KMS-11 (cell line): ENCODE measurements at regions not wholly inside any gene's neighbourhood (a gene's known extent, or its start where the extent isn't known, plus 50 kb on each side); places are given as distances from the start of the nearest gene placed in this dataset.
A peak's percentile ranks its signal among the peaks of the same experiment; 100 is the strongest.
"Not testable (repeated sequence)": the region's sequence is repeated elsewhere in the genome, so short reads cannot be mapped to it uniquely, and the experiment has no call there.

ENCODE experiments used
- H2AFZ ChIP-seq: fragments of 200-600 bp; sonication (generic); 2 replicates; pipeline ENCODE4 v1.6.1; 2016; ENCODE audit warnings: antibody characterized with exemption, mixed run types, low read depth
- H3K27ac ChIP-seq: fragments of 200-600 bp; sonication (generic); 2 replicates; pipeline ENCODE4 v1.6.1; 2016; ENCODE audit warnings: mild to moderate bottlenecking, mixed run types
- H3K27me3 ChIP-seq: fragments of 200-600 bp; sonication (generic); 2 replicates; pipeline ENCODE4 v1.6.1; 2017; ENCODE audit warnings: mild to moderate bottlenecking, low read depth, mixed run types, moderate library complexity; ENCODE audit not compliant: insufficient read depth
- H3K36me3 ChIP-seq: fragments of 200-600 bp; sonication (generic); 2 replicates; pipeline ENCODE4 v1.6.1; 2017; ENCODE audit warnings: mild to moderate bottlenecking, mixed run types; ENCODE audit not compliant: insufficient read depth
- H3K4me1 ChIP-seq: fragments of 200-600 bp; sonication (generic); 2 replicates; pipeline ENCODE4 v1.6.1; 2016; ENCODE audit warnings: mild to moderate bottlenecking, low read depth, mixed run types; ENCODE audit not compliant: poor library complexity, severe bottlenecking
- H3K4me2 ChIP-seq: fragments of 200-600 bp; sonication (generic); 2 replicates; pipeline ENCODE4 v1.7.0; 2016; ENCODE audit warnings: mild to moderate bottlenecking, mixed run types
- H3K4me3 ChIP-seq: fragments of 200-600 bp; sonication (generic); IDR thresholded peaks from 2 replicates; pipeline ENCODE4 v1.6.1; 2017; ENCODE audit warnings: low read depth, low read length, mixed read lengths; ENCODE audit not compliant: insufficient read depth
- H3K79me2 ChIP-seq: fragments of 200-600 bp; sonication (generic); 2 replicates; pipeline ENCODE4 v1.6.1; 2016; ENCODE audit warnings: low read depth, mixed run types; ENCODE audit not compliant: insufficient read depth
- H3K9ac ChIP-seq: fragments of 200-600 bp; sonication (generic); 2 replicates; pipeline ENCODE4 v1.6.1; 2016; ENCODE audit warnings: mild to moderate bottlenecking, mixed run types
- H4K20me1 ChIP-seq: fragments of 200-600 bp; sonication (generic); 2 replicates; pipeline ENCODE4 v1.6.1; 2016; ENCODE audit warnings: mild to moderate bottlenecking, mixed run types; ENCODE audit not compliant: insufficient read depth
- TF ChIP-seq, protein P1 (sequence below): fragments of 200-600 bp; sonication (generic); conservative IDR thresholded peaks from 2 replicates; pipeline ENCODE4 v1.6.1; 2017; ENCODE audit warnings: low read depth, mild to moderate bottlenecking, antibody characterized with exemption, low read length, moderate library complexity, mixed read lengths

DNA sequence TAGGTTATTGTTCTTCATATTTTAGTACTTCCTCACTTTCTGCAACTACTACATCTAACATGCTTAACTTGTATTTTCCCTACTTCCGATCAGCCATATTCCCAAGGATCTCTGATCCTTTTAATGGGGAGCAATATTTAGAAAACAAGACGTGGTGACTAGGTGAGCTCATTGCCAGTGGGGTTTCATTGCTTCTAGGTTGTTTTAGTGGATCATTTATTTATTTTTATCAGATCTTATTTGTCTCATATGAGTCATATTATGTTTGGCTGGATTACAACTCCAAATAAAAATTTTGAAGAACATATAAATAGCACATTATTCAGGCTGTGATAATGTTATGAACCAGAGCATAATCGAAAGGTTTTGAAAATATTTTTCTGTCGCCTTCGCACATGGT, 480.9 kb upstream of the TMEFF2 start:
- no peak overlapping the region for H3K27ac ChIP-seq
- no peaks in the 10 kb centered on the region for H3K36me3 ChIP-seq
- H4K20me1 ChIP-seq, result no peaks in the 10 kb centered on the region
- no peak overlapping the region for H2AFZ ChIP-seq
- H3K4me2 ChIP-seq, result no peak overlapping the region
- no peaks in the 10 kb centered on the region for H3K4me1 ChIP-seq
- TF ChIP-seq, protein P1, sequence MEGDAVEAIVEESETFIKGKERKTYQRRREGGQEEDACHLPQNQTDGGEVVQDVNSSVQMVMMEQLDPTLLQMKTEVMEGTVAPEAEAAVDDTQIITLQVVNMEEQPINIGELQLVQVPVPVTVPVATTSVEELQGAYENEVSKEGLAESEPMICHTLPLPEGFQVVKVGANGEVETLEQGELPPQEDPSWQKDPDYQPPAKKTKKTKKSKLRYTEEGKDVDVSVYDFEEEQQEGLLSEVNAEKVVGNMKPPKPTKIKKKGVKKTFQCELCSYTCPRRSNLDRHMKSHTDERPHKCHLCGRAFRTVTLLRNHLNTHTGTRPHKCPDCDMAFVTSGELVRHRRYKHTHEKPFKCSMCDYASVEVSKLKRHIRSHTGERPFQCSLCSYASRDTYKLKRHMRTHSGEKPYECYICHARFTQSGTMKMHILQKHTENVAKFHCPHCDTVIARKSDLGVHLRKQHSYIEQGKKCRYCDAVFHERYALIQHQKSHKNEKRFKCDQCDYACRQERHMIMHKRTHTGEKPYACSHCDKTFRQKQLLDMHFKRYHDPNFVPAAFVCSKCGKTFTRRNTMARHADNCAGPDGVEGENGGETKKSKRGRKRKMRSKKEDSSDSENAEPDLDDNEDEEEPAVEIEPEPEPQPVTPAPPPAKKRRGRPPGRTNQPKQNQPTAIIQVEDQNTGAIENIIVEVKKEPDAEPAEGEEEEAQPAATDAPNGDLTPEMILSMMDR, result no peak
- H3K4me3 ChIP-seq, result no peak overlapping the region
- H3K27me3 ChIP-seq, result no peaks in the 10 kb centered on the region
- no peaks in the 10 kb centered on the region for H3K79me2 ChIP-seq
- no peak overlapping the region for H3K9ac ChIP-seq

DNA sequence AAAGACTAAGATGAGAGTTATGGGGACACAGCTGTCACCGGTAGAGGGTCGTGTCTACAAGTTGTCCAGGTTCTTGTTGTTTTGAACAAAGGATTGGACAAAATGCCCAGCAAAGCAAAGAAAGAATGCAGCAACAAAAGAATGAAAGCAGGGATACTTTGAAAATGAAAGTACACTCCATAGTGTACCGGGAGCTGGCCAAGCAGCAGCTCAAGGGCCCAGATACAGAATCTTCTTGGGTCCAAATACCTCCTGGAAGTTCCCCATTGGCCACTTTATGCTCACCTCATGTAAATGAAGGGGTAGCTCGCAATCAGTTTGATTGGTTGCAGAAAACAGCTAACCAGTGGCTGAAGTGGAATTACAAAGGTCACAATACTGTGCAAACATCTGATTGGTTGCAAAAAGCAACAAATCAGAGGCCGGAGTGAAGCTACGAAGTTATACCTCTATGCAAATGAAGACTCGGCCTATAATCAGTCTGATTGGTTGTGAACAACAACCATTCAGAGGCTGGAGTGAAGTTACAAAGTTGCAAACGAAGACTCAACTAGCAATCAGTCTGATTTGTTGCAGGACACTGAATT, 474.9 kb upstream of the TMEFF2 start:
- H3K9ac ChIP-seq, result no peak overlapping the region
- TF ChIP-seq, protein P1, result no peak
- no peak overlapping the region for H3K27ac ChIP-seq
- H2AFZ ChIP-seq, result peak overlapping the region; percentile 35
- H3K27me3 ChIP-seq, result no peaks in the 10 kb centered on the region
- no peaks in the 10 kb centered on the region for H3K79me2 ChIP-seq
- no peaks in the 10 kb centered on the region for H3K36me3 ChIP-seq
- no peaks in the 10 kb centered on the region for H4K20me1 ChIP-seq
- no peaks in the 10 kb centered on the region for H3K4me1 ChIP-seq
- H3K4me3 ChIP-seq, result no peak overlapping the region
- H3K4me2 ChIP-seq, result 0 out of 2 replicates have a peak overlapping the region, but pooled peaks have one; percentile 14

DNA sequence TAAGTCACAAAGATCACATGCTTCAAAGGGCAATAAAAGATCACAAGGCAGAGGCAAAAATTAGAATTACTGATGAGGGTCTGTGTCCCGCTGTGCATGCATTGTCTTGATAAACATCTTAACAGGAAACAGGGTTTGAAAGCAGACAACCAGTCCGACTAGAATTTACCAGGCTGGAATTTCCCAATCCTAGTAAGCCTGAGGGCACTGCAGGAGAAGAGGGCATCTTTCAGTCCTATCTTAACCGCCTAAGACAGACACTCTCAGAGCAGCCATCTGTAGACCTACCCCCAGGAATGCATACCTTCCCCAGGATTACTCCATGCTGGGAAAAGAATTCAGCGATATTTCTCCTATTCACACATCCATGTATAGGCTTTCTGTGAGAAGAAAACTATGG, 465.8 kb upstream of the TMEFF2 start:
- H3K27me3 ChIP-seq, H3K4me1 ChIP-seq, H3K4me3 ChIP-seq, H3K27ac ChIP-seq, H3K9ac ChIP-seq, H2AFZ ChIP-seq, H4K20me1 ChIP-seq, H3K36me3 ChIP-seq, H3K4me2 ChIP-seq, H3K79me2 ChIP-seq: not testable (repeated sequence)

DNA sequence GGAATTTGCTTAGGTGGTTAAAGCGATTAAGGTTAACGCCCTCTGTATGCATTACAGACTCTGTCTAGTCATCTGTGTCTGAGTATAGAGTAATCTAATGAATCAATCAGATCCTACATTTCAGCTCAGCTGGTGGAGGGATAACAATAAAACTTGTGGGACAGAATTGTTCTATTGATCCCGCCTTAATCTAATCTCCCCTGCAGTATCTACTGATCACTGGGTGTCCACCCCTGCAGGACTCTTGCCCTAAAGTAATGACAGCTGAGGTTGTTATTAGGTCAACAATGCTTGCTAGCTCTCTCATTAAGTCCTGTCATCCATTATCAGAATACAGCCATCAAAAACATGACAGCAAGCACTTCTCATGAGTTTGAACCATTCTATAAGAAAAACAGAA, 462.6 kb upstream of the TMEFF2 start:
- Histone ChIP-seq H3K4me2 (no peak overlapping the region), H3K4me3 (no peak overlapping the region), H2AFZ (no peak overlapping the region), H3K36me3 (no peaks in the 10 kb centered on the region), H3K27me3 (no peaks in the 10 kb centered on the region), H3K27ac (no peak overlapping the region), H3K9ac (no peak overlapping the region), H3K79me2 (no peaks in the 10 kb centered on the region), H3K4me1 (no peaks in the 10 kb centered on the region), H4K20me1 (no peaks in the 10 kb centered on the region)
- TF ChIP-seq, protein P1, result no peak

DNA sequence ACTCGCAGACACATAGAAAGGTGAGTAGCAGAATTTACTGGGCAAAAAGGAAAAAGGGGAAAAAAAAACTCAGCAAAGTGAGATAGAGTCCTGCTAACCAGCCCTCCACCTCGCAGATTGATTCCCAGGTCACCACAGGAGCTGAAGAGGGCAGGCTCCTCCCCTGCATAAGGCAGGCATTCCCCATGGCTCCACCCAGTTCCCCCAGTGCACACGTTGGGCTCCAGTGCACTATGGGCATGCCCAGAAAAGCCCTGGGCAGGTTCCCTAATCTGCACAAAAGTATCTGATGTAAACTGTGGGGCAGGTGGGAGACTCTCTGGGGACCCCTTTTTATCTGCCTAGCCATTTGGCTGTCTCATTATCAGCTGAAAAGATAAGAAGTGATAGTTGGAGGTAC, 461.2 kb upstream of the TMEFF2 start:
- Histone ChIP-seq H3K36me3 (no peaks in the 10 kb centered on the region), H2AFZ (no peak overlapping the region), H4K20me1 (no peaks in the 10 kb centered on the region), H3K4me1 (no peaks in the 10 kb centered on the region), H3K4me3 (no peak overlapping the region), H3K27ac (no peak overlapping the region), H3K27me3 (no peaks in the 10 kb centered on the region), H3K79me2 (no peaks in the 10 kb centered on the region), H3K4me2 (no peak overlapping the region), H3K9ac (no peak overlapping the region)
- TF ChIP-seq, protein P1, result no peak
